ENCODE measurements at regions not wholly inside any gene's neighbourhood (a gene's known extent, or its start where the extent isn't known, plus 50 kb on each side); places are given as distances from the start of the nearest gene placed in this dataset.
A peak's percentile ranks its signal among the peaks of the same experiment; 100 is the strongest.

DNA sequence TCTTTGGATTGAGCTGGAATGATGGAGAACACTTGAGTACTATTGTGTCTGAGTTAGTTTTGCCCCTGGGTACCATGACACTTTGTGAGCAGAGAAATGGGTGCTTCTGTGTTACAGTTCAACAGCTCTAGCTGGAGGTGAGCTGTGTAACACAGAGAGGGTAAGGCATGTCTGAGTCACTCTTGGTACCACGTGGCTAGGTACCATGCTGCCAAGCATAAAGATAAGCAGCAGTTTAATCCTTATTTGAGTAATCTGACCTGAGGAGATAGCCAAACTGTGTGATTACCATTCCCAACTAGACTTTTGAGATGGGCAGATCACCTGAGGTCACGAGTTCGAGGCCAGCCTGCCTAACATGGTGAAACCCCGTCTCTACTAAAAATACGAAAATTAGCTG, 122.0 kb downstream of the OLFM4 start:
- DNase-seq, result no peak

GRCh38 chr13:53151336-53152056, 122.9 kb downstream of the OLFM4 start:
- DNase-seq, result peak; percentile 50

- no peak for DNase-seq
These were observed 123.4 kb downstream of the OLFM4 start for GRCh38 chr13:53152057-53152421.

DNA sequence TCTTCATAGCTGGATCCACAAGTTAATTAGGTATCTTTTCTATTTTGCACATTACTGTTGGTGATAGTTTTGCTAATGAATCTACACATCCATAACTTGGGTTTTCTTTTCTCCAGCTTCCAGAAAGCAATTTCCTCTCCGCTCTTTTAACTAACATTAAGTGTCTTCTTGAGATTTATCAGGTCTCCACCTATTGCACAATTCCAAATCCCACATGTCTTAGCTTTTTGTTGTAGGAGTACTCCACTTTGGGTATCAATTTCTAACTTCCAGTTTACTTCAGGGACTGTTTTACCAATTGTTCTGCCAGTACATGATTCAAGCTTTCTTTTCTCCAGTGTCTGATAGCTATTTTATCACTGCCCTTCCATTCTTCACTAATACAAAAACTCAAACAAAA, 129.6 kb downstream of the OLFM4 start:
- DNase-seq, result no peak

DNA sequence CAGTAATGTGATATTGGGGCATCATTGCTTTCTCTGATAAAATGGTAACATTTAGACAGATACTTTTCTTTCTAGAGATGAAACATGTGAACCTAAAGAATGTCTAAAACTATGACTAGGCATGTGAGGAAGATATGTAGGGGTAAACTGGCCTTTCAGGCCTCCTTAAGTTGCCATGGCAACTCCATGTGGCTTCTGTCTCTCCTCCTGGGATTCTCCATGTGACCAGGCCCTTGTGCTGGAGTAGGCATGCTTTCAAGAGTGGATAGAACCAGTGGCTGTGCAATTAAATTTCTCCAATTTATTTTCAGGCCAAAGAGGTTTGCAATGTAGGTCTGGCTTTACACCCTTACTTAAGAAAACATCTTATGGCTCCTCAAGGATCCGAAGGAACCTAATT, 130.8 kb downstream of the OLFM4 start:
- peak; percentile 35 for DNase-seq

GRCh38 chr13:53160211-53160610, 131.6 kb downstream of the OLFM4 start:
- no peak for DNase-seq

DNA sequence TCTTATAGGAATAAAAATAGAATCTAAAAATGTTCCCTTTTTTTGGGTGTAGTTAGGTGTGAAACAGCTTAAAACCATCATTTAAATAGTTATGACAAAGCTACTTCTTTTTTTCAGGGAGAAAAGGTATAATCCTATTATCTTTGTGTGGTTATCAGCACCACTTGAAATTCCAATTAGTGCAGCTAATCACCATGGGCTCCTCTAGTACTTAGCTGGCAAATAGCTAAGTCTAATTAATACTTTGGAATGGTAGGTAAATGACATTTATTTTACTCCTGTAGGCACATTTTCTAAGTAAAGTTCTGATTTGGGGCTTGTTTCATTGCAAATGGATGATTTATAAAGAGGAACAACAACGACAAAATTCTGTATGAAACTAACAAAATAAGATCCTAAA, 132.6 kb downstream of the OLFM4 start:
- DNase-seq, result no peak

GRCh38 chr13:53165261-53165660, 136.6 kb downstream of the OLFM4 start:
- no peak for DNase-seq

DNA sequence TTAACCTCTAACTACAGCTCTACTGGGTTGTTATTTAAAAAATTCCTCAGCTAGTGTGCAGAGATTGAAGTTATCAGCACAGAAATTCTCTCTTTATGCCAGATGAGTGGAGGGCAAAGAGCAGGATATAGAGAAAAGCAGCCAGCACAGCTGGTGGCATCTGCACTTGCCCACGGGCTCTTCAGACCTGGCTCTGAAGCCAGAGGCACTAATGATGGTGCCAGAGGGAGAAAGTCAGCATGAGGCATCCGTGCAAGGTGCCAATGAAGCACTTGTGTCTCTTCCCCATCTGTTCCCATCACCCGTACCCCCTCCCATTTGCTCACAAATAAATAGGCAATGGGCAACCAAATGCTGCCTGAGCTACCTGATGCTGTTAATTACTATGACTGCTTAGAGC, 138.9 kb downstream of the OLFM4 start:
- peak; percentile 49 for DNase-seq

DNA sequence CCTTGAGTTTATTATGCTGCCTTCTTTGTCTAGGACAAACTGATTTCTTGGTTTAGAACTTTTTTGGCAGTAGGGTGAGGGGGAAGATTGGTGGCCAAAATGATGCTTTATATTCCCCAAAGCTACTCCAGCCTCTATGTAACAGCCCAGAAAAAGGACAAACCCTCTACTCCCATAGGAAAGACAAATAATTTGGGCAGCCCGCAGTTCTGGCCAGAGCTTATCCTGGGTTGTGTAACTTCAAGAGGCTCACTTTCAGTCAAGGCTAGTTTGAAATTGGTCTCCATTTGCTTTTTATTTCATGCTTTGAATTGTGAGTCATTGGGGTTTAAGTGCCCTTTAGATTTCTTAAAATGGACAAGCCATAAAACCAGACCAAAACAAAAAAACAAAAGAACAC, 142.3 kb downstream of the OLFM4 start:
- no peak for DNase-seq

GRCh38 chr13:53174545-53174944, 145.9 kb downstream of the OLFM4 start:
- DNase-seq, result no peak

DNA sequence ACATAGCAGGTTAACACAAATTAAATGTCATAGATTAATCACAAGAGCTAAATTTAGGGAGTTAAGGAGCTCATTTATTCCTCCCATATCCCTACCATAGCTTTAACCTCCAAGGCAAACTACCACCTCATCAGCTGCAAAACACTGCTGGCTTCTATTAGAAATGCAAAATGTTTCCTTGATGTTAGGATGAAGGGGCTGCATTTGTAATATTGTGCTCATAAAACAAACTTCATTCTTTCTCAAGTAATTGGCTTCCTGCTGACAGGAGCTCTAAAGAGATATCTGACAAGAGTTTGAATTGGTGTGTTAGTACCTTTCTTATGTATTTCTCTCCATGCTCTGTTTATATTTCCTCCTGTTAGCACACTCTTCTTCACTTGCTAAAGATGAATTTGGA, 152.1 kb downstream of the OLFM4 start:
- no peak for DNase-seq

DNA sequence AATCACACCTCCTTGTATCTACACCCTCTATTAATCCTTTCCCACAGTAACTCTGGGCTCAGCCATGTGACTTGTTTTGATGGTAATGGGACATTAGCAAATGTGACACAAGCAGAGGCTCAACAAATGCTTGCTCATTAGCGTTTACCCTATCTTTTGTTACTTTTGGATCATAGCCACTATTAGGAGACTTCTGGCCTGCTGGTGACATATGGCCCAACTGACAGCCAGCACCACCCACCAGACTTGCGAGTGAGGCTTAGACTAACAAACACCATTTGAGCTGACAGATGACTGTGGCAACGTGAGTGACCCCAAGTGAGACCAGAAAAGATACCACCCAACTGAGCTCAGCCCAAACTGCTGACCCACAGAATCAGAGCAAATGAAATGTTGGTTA, 154.1 kb downstream of the OLFM4 start:
- no peak for DNase-seq

- DNase-seq, result no peak
These were observed 159.5 kb downstream of the OLFM4 start for GRCh38 chr13:53188120-53188519.

GRCh38 chr13:53189162-53189561, 160.5 kb downstream of the OLFM4 start:
- DNase-seq, result no peak

GRCh38 chr13:53191091-53191490, 162.5 kb downstream of the OLFM4 start:
- no peak for DNase-seq

- no peak for DNase-seq
These were observed 168.8 kb downstream of the OLFM4 start for GRCh38 chr13:53197424-53197823.

GRCh38 chr13:53198017-53198416, 169.4 kb downstream of the OLFM4 start:
- no peak for DNase-seq

GRCh38 chr13:53198736-53199135, 170.1 kb downstream of the OLFM4 start:
- no peak for DNase-seq

DNA sequence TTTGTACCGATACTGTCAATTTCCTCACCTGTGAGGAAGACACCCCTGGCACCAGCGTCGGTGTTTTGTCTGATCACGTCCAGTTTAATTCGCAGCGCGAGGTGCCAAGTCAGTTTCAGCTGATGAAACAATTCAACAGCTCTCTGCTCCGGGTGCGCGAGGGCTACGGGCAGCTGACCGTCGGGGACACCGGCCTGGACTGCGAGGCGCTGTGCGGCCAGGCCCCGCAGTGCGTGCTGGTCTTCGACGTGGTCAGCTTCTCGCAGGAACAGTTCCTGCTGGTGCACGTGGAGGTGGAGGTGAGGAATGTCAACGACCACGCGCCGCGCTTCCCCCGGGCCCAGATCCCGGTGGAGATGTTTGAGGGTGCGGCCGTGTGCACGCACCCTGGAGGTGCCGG, 171.5 kb downstream of the OLFM4 start:
- DNase-seq, result no peak

- no peak for DNase-seq
These were observed 172.2 kb downstream of the OLFM4 start for GRCh38 chr13:53200498-53201453.

DNA sequence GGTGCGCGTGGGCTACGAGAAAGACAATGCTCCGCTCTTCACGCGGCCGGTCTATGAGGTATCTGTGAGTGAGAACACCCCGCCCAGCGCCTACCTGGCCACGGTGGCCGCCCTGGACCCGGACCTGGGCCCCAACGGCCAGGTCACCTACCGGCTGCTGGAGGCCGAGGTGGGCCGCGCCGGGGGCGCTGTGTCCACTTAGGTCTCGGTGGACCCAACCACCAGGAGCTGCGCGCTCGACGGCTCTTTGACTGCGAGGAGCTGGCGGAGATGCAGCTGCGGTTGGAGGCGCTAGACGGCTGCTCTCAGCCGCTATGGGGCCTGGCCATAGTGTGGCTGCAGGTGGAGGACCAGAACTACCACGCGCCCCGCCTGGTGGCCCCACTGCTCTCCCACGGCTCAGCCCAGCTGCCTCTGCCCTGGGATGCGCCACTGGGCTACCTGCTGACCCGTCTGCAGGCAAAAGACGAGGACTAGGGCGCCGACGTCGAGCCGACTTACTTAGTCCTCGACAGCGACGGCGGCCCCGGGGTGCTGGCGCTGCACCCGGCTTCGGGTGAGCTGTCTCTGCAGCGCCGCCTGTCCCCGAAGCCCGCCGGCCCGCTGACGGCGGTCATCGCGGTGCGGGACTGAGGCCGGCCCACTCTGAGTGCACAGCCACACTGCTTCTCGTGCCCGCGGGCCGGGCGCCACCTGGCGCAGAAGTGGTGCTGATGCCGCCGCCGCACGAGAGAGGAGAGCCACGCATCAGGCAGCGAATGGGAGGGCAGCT, 173.0 kb downstream of the OLFM4 start:
- no peak for DNase-seq

GRCh38 chr13:53204598-53204997, 176.0 kb downstream of the OLFM4 start:
- DNase-seq, result no peak

GRCh38 chr13:53206455-53206854, 177.8 kb downstream of the OLFM4 start:
- DNase-seq, result no peak

Measured in DMS79 (cell line).